SH-SY5Y (cell line): ENCODE measurements at regions not wholly inside any gene's neighbourhood (a gene's known extent, or its start where the extent isn't known, plus 50 kb on each side); places are given as distances from the start of the nearest gene placed in this dataset.

Source experiments
- GATA2 ChIP-seq: IDR thresholded peaks from 2 replicates; pipeline ENCODE4 v1.6.1; 2011; ENCODE audit warnings: mild to moderate bottlenecking, low read depth, low read length
- GATA3 ChIP-seq: IDR thresholded peaks from 2 replicates; pipeline ENCODE4 v1.6.1; 2011; ENCODE audit warnings: low read depth, mild to moderate bottlenecking, low read length, moderate library complexity

DNA sequence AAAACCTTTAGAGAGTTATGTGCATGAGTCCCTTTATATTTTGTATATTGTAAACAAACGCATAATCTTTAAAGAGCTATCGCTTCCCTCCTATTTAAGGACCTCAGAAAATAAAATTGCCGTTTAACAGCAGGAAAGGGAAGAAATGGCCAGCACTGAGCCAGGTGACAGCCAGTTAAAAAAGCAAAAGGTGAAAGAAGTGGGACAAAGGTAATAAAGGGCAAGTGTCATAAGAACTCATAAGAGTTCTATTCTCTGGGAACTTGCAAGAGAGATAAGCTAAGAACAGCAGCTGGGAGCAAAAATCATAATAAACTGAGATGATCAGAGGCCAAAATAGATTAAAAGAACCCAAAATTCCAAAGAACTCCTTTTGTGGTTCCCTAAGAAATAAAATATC is 520.9 kb upstream of the PKN2 start:
- TF ChIP-seq GATA2, result no peak
- no peak for TF ChIP-seq GATA3
